Breast epithelium (tissue), 4 donors: ENCODE measurements at regions not wholly inside any gene's neighbourhood (a gene's known extent, or its start where the extent isn't known, plus 50 kb on each side); places are given as distances from the start of the nearest gene placed in this dataset.

Experiments
- DNase-seq, 2 donors: peaks; one replicate each; pipeline ENCODE4 v3.0.0-alpha.2; 2019; ENCODE audit warnings: low spot score in 2 of 2
- H3K27ac ChIP-seq, 2 donors: fragments of 200-600 bp; sonication (generic) in 1 of 2; one replicate each; pipeline ENCODE4 v1.5.1; 2016 to 2019; ENCODE audit warnings: mild to moderate bottlenecking in 1 of 2
- H3K27me3 ChIP-seq, 2 donors: fragments of 200-600 bp; sonication (generic) in 1 of 2; one replicate each; pipeline versions ENCODE4 v1.5.1 to v1.6.0; 2017 to 2019; ENCODE audit warnings: control low read depth in 1 of 2, mild to moderate bottlenecking in 1 of 2
- H3K36me3 ChIP-seq: fragments of 200-600 bp; one replicate; pipeline ENCODE4 v1.5.1; 2019
- H3K4me1 ChIP-seq, 2 donors: fragments of 200-600 bp; sonication (generic); one replicate each; pipeline ENCODE4 v1.5.1; 2016 to 2019; ENCODE audit warnings: control low read depth in 1 of 2
- H3K4me3 ChIP-seq, 3 donors: fragments of 200-600 bp; sonication (generic); 1 replicate in 2 of 3; 2 replicates in 1 of 3; pipeline ENCODE4 v1.5.1; 2016 to 2019; ENCODE audit warnings: mild to moderate bottlenecking in 3 of 3, moderate library complexity in 2 of 3
- H3K9me3 ChIP-seq, 2 donors: fragments of 200-600 bp; sonication (generic) in 1 of 2; one replicate each; pipeline ENCODE4 v1.5.1; 2016 to 2019; ENCODE audit warnings: control low read depth in 1 of 2
- POLR2A ChIP-seq: fragments of 450-650 bp; IDR thresholded peaks from one replicate; pipeline ENCODE4 v1.6.1; 2016; ENCODE audit warnings: antibody characterized with exemption, mild to moderate bottlenecking, moderate library complexity
- POLR2AphosphoS5 ChIP-seq, 3 donors: sonication (generic); formaldehyde crosslinking; IDR thresholded peaks; one replicate each; pipeline ENCODE4 v1.6.1; 2017; ENCODE audit warnings: antibody characterized with exemption in 3 of 3
- intact Hi-C: fragments of 100-400 bp; cut with DNase I; formaldehyde crosslinking; loops from one replicate; pipeline ENCODE4 v1.15.1; 2023; ENCODE audit warnings: low total_unique reads
- TF ChIP-seq, protein P1 (sequence below), 3 donors: fragments of 450-650 bp; IDR thresholded peaks; one replicate each; pipeline ENCODE4 v1.5.1; 2016 to 2017; ENCODE audit warnings: antibody characterized with exemption in 3 of 3, mild to moderate bottlenecking in 3 of 3, moderate library complexity in 3 of 3

DNA sequence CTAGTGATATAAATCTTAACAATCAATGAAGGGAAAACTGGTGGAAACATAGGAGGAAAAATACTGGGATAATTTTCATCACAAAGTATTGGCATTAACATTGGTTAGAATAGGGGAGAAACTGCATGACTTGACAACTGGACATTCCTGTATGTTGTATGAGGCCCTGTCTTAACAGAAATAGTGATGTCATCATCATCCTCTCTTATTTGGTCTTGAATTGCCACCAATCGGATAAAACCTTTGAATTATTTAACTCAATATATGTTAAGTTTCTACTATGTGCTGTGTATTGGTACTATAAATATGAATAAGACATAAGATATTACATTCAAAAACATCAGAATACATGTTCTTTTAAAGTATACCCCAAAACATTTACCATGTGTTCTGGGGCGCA is 130.1 kb upstream of the CCDC54 start:
- no peaks in the 10 kb centered on the region for H3K27me3 ChIP-seq
- no peak overlapping the region for H3K27ac ChIP-seq
- H3K4me1 ChIP-seq, result no peaks in the 10 kb centered on the region
- no peaks in the 10 kb centered on the region for H3K36me3 ChIP-seq
- DNase-seq, result no peak
- TF ChIP-seq, protein P1, sequence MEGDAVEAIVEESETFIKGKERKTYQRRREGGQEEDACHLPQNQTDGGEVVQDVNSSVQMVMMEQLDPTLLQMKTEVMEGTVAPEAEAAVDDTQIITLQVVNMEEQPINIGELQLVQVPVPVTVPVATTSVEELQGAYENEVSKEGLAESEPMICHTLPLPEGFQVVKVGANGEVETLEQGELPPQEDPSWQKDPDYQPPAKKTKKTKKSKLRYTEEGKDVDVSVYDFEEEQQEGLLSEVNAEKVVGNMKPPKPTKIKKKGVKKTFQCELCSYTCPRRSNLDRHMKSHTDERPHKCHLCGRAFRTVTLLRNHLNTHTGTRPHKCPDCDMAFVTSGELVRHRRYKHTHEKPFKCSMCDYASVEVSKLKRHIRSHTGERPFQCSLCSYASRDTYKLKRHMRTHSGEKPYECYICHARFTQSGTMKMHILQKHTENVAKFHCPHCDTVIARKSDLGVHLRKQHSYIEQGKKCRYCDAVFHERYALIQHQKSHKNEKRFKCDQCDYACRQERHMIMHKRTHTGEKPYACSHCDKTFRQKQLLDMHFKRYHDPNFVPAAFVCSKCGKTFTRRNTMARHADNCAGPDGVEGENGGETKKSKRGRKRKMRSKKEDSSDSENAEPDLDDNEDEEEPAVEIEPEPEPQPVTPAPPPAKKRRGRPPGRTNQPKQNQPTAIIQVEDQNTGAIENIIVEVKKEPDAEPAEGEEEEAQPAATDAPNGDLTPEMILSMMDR (IDR thresholded peaks at IDR 0.05), result no peak
- no peak for TF ChIP-seq POLR2A
- TF ChIP-seq POLR2AphosphoS5 (IDR thresholded peaks at IDR 0.05), result no peak
- H3K9me3 ChIP-seq, result no peaks in the 10 kb centered on the region
- no peak overlapping the region for H3K4me3 ChIP-seq
- intact Hi-C loops, result no loop called here

DNA sequence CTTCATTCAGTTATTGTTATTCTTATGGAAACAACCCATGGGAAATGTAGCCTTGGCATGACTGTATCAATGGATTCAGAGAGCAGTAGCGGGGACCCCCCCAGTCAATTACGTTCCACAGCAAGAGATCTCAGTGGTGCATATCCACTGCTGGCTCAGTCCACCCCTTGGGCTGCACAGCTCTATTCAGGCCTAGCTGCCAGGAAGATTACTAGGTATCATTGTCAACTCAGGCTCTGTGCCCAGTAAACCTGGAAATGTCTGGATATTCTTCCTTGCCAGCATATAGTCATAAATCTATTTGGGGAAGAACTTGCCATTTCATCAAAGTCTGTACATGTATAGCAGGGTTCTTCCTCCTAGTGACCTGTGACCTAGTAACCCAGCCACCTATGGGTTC is 128.1 kb upstream of the CCDC54 start:
- Histone ChIP-seq H3K4me3 (no peak overlapping the region), H3K4me1 (no peaks in the 10 kb centered on the region), H3K36me3 (no peaks in the 10 kb centered on the region), H3K27ac (no peak overlapping the region), H3K9me3 (no peaks in the 10 kb centered on the region), H3K27me3 (no peaks in the 10 kb centered on the region)
- intact Hi-C loops, result no loop called here
- DNase-seq, result no peak
- TF ChIP-seq POLR2A, result no peak
- no peak for TF ChIP-seq POLR2AphosphoS5 (IDR thresholded peaks at IDR 0.05)
- TF ChIP-seq, protein P1 (IDR thresholded peaks at IDR 0.05), result no peak

DNA sequence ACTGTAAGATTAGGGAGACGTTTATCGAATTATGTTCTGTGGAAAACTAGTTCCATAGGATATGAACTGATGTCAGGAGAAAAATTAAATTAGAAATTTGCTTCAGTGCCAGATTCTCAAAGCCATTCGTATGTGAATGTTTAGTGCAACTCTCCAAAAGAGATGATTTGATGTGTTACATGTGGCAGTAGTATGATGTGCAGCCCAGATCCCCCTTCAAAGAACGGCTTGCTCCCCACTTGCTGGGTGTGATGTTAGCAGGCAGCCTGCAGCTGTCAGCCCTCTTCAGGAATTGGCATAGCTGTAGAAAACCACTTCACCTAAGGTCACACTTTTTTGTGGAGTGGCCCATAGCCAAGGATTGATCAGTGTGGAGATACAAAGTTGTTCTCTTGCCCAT is 127.0 kb upstream of the CCDC54 start:
- Histone ChIP-seq H3K9me3 (no peaks in the 10 kb centered on the region), H3K4me3 (no peak overlapping the region), H3K36me3 (no peaks in the 10 kb centered on the region), H3K27ac (no peak overlapping the region), H3K27me3 (no peaks in the 10 kb centered on the region), H3K4me1 (no peaks in the 10 kb centered on the region)
- no peak for DNase-seq
- intact Hi-C loops, result no loop called here
- TF ChIP-seq, protein P1 (IDR thresholded peaks at IDR 0.05), result no peak
- no peak for TF ChIP-seq POLR2AphosphoS5 (IDR thresholded peaks at IDR 0.05)
- TF ChIP-seq POLR2A, result no peak

DNA sequence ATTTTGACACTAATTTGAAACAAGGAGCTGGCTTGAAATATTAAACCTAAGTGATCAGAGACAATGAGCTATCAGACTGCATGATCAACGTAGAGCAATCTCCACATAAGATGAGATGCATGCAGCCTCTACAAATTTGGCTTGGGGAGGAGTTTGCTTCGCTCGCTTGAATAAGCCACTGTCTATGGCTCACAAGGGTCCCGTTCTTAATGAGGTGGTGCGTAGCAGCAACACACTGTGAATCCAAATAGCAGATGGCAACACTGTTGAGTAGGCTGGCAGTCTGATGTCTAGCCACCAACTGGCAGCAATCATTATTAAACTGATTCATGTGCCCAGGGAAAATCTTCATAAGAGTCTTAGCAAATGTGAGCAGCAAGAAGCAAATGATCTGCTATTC is 125.4 kb upstream of the CCDC54 start:
- no peak for TF ChIP-seq POLR2AphosphoS5 (IDR thresholded peaks at IDR 0.05)
- TF ChIP-seq, protein P1 (IDR thresholded peaks at IDR 0.05), result no peak
- no peak for TF ChIP-seq POLR2A
- Histone ChIP-seq H3K9me3 (no peaks in the 10 kb centered on the region), H3K36me3 (no peaks in the 10 kb centered on the region), H3K4me3 (no peak overlapping the region), H3K4me1 (no peaks in the 10 kb centered on the region), H3K27ac (no peak overlapping the region), H3K27me3 (no peaks in the 10 kb centered on the region)
- DNase-seq, result no peak
- intact Hi-C loops, result no loop called here

DNA sequence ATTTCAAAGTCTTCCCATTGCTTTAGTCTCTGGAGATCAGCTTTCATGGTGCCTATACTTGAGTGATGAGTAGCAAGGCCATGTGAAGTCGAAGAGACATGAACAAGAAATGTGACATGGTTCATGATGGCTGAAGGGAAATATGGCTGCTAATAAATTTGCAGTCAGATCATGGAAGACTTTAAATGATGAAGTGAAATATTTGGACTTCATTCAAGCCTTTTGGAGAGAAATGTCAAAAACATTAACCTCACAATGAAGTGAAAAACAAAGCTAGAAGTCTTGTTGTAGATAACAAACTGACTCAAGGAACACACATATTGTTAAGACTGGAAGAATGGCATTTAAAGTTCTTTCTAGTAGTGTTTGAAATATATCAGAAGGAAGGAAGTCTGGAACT is 120.3 kb upstream of the CCDC54 start:
- DNase-seq, result no peak
- no peaks in the 10 kb centered on the region for H3K9me3 ChIP-seq
- intact Hi-C loops, result no loop called here
- H3K27ac ChIP-seq, result no peak overlapping the region
- no peak overlapping the region for H3K4me3 ChIP-seq
- no peaks in the 10 kb centered on the region for H3K27me3 ChIP-seq
- no peaks in the 10 kb centered on the region for H3K36me3 ChIP-seq
- no peak for TF ChIP-seq POLR2AphosphoS5 (IDR thresholded peaks at IDR 0.05)
- no peak for TF ChIP-seq POLR2A
- TF ChIP-seq, protein P1 (IDR thresholded peaks at IDR 0.05), result no peak
- H3K4me1 ChIP-seq, result no peaks in the 10 kb centered on the region
